Spleen (tissue), 11 donors: ENCODE measurements at regions not wholly inside any gene's neighbourhood (a gene's known extent, or its start where the extent isn't known, plus 50 kb on each side); places are given as distances from the start of the nearest gene placed in this dataset.

Experiments used
- DNase-seq: peaks from one replicate; pipeline ENCODE4 v3.0.0-alpha.2; 2020
- H3K27ac ChIP-seq, 8 donors: fragments of 200-600 bp; sonication (generic) in 7 of 8; 1 replicate in 4 of 8; 2 replicates in 4 of 8; pipeline versions ENCODE4 v1.5.0 to v1.8.0; 2016 to 2021; ENCODE audit warnings: inconsistent platforms in 4 of 8, mild to moderate bottlenecking in 4 of 8, moderate library complexity in 1 of 8
- H3K27me3 ChIP-seq, 7 donors: fragments of 200-600 bp; sonication (generic) in 6 of 7; replicated peaks in 1 of 7; 1 replicate in 4 of 7; 2 replicates in 3 of 7; pipeline versions ENCODE4 v1.5.0 to v1.8.0; 2016 to 2021; ENCODE audit warnings: inconsistent platforms in 3 of 7, mild to moderate bottlenecking in 1 of 7
- H3K36me3 ChIP-seq, 6 donors: fragments of 200-600 bp; sonication (generic) in 5 of 6; 1 replicate in 4 of 6; 2 replicates in 2 of 6; pipeline versions ENCODE4 v1.5.0 to v1.8.0; 2016 to 2021; ENCODE audit warnings: inconsistent platforms in 2 of 6
- H3K4me1 ChIP-seq, 6 donors: fragments of 200-600 bp; sonication (generic) in 5 of 6; 1 replicate in 3 of 6; 2 replicates in 3 of 6; pipeline versions ENCODE4 v1.5.0 to v1.8.0; 2016 to 2021; ENCODE audit warnings: inconsistent platforms in 3 of 6
- H3K4me3 ChIP-seq, 8 donors: fragments of 200-600 bp; sonication (generic) in 7 of 8; 1 replicate in 4 of 8; 2 replicates in 4 of 8; pipeline versions ENCODE4 v1.5.0 to v1.8.0; 2016 to 2021; ENCODE audit warnings: inconsistent platforms in 4 of 8, mild to moderate bottlenecking in 4 of 8, moderate library complexity in 2 of 8
- H3K9me3 ChIP-seq, 8 donors: fragments of 200-600 bp; sonication (generic) in 7 of 8; 1 replicate in 4 of 8; 2 replicates in 4 of 8; pipeline versions ENCODE4 v1.5.0 to v1.8.0; 2016 to 2021; ENCODE audit warnings: inconsistent platforms in 4 of 8
- CTCF ChIP-seq, 11 experiments: fragments of 200-600 bp in 7 of 11; fragments of 450-650 bp in 4 of 11; sonication (generic) in 4 of 11; IDR thresholded peaks in 8 of 11; conservative IDR thresholded peaks in 3 of 11; 1 replicate in 7 of 11; 2 replicates in 4 of 11; pipeline versions ENCODE4 v1.4.0 to v1.8.0; 2016 to 2021; ENCODE audit warnings: antibody characterized with exemption in 11 of 11, inconsistent platforms in 4 of 11, mild to moderate bottlenecking in 1 of 11
- POLR2A ChIP-seq, 3 donors: fragments of 450-650 bp; IDR thresholded peaks; one replicate each; pipeline ENCODE4 v1.5.1; 2017; ENCODE audit warnings: antibody characterized with exemption in 3 of 3, mild to moderate bottlenecking in 1 of 3
- POLR2AphosphoS5 ChIP-seq, 3 donors: sonication (generic); formaldehyde crosslinking; IDR thresholded peaks; one replicate each; pipeline ENCODE4 v1.5.1; 2017; ENCODE audit warnings: antibody characterized with exemption in 3 of 3
- WGBS, 5 donors: extraction: QIAGEN DNeasy Blood & Tissue Kit in 3 of 5; methylation state at CpG; one replicate each; pipeline versions ENCODE4 v1.1.5 to v1.1.7; 2013 to 2018; 5-methylcytosine and 5-hydroxymethylcytosine counted together
- intact Hi-C: fragments of 100-400 bp; cut with DNase I; formaldehyde crosslinking; loops from one replicate; pipeline ENCODE4 v1.15.0; 2023; ENCODE audit warnings: low total_unique reads
- donor health status: healthy with polysubstance abuse.
- donor health status: DM: no; HTN: no; CAD: no; lungs with moderate emphysema.
- donor health status: DM: no; HTN: no; CAD: no.
- donor health status: Bipolar disorder and iron deficiency.
- donor health status: healthy.
- donor health status: DM: no; HTN: no; CAD: no.
- donor health status: DM: yes; HTN: yes; CAD: no.

- H3K9me3 ChIP-seq = no peaks in the 10 kb centered on the region
- DNase-seq = no peak
- no peaks in the 10 kb centered on the region for H3K36me3 ChIP-seq
- 69 to 83% (median 81%) methylated on average over 3 of the region's 3 CpGs for WGBS, 5 donors
- no peaks in the 10 kb centered on the region for H3K4me1 ChIP-seq
- TF ChIP-seq CTCF (IDR thresholded peaks at IDR 0.05 in 8 of 11, conservative IDR thresholded peaks at IDR 0.05 in 3 of 11) (no peak), POLR2A (IDR thresholded peaks at IDR 0.05) (no peak), POLR2AphosphoS5 (IDR thresholded peaks at IDR 0.05) (no peak)
- H3K4me3 ChIP-seq = no peak overlapping the region
- intact Hi-C loops = no loop called here
- H3K27ac ChIP-seq = no peak overlapping the region
- H3K27me3 ChIP-seq = no peaks in the 10 kb centered on the region
These were observed 134.2 kb downstream of the GDAP2 start for GRCh38 chr1:117795190-117795589.

- H3K27me3 ChIP-seq = no peaks in the 10 kb centered on the region
- no peak for TF ChIP-seq POLR2A (IDR thresholded peaks at IDR 0.05)
- TF ChIP-seq POLR2AphosphoS5 (IDR thresholded peaks at IDR 0.05) = no peak
- no peak for TF ChIP-seq CTCF (IDR thresholded peaks at IDR 0.05 in 8 of 11, conservative IDR thresholded peaks at IDR 0.05 in 3 of 11)
- 77 to 88% (median 87%) methylated on average over 5 of the region's 5 CpGs for WGBS, 5 donors
- DNase-seq = no peak
- H3K4me3 ChIP-seq = no peak overlapping the region
- no peaks in the 10 kb centered on the region for H3K36me3 ChIP-seq
- H3K9me3 ChIP-seq = no peaks in the 10 kb centered on the region
- no peak overlapping the region for H3K27ac ChIP-seq
- intact Hi-C loops = no loop called here
- no peaks in the 10 kb centered on the region for H3K4me1 ChIP-seq
These were observed 133.6 kb downstream of the GDAP2 start for GRCh38 chr1:117795792-117796191.

GRCh38 chr1:117796226-117796625 is 133.2 kb downstream of the GDAP2 start:
- Histone ChIP-seq H3K27me3 (no peaks in the 10 kb centered on the region), H3K4me3 (no peak overlapping the region), H3K4me1 (no peaks in the 10 kb centered on the region), H3K36me3 (no peaks in the 10 kb centered on the region), H3K9me3 (no peaks in the 10 kb centered on the region), H3K27ac (no peak overlapping the region)
- DNase-seq = no peak
- 85 to 92% (median 87%) methylated on average over 6 of the region's 6 CpGs for whole genome bisulfite sequencing, 5 donors
- TF ChIP-seq CTCF (IDR thresholded peaks at IDR 0.05 in 8 of 11, conservative IDR thresholded peaks at IDR 0.05 in 3 of 11) (no peak), POLR2A (IDR thresholded peaks at IDR 0.05) (no peak), POLR2AphosphoS5 (IDR thresholded peaks at IDR 0.05) (no peak)
- intact Hi-C loops = no loop called here

- TF ChIP-seq CTCF (IDR thresholded peaks at IDR 0.05 in 8 of 11, conservative IDR thresholded peaks at IDR 0.05 in 3 of 11) (no peak), POLR2AphosphoS5 (IDR thresholded peaks at IDR 0.05) (no peak), POLR2A (IDR thresholded peaks at IDR 0.05) (no peak)
- intact Hi-C loops = no loop called here
- WGBS, 5 donors = 64 to 80% (median 75%) methylated on average over 4 of the region's 4 CpGs
These were observed 130.9 kb downstream of the GDAP2 start for GRCh38 chr1:117798550-117798949.

More at GRCh38 chr1:117798550-117798949, 130.9 kb downstream of the GDAP2 start:
- Histone ChIP-seq H3K4me1 (no peaks in the 10 kb centered on the region), H3K36me3 (no peaks in the 10 kb centered on the region), H3K27me3 (no peaks in the 10 kb centered on the region), H3K27ac (no peak overlapping the region), H3K9me3 (no peaks in the 10 kb centered on the region), H3K4me3 (no peak overlapping the region)
- no peak for DNase-seq
